Nephron progenitor cell (in vitro differentiated cells): ENCODE measurements at regions not wholly inside any gene's neighbourhood (a gene's known extent, or its start where the extent isn't known, plus 50 kb on each side); places are given as distances from the start of the nearest gene placed in this dataset.

Source experiments
- DNase-seq: peaks from one replicate; pipeline ENCODE4 v3.0.0; 2021
- H3K27ac Mint-ChIP-seq: 2 replicates; pipeline ENCODE4 v1.8.0; 2021; ENCODE audit warnings: mild to moderate bottlenecking, moderate library complexity, mixed read lengths
- H3K27me3 Mint-ChIP-seq: 2 replicates; pipeline ENCODE4 v1.8.0; 2021; ENCODE audit warnings: mild to moderate bottlenecking, low read depth, mixed read lengths; ENCODE audit not compliant: poor library complexity
- H3K36me3 Mint-ChIP-seq: 2 replicates; pipeline ENCODE4 v1.8.0; 2021; ENCODE audit warnings: low read depth, mixed read lengths
- H3K4me1 Mint-ChIP-seq: 2 replicates; pipeline ENCODE4 v1.8.0; 2021; ENCODE audit warnings: mixed read lengths
- H3K4me3 Mint-ChIP-seq: 2 replicates; pipeline ENCODE4 v1.8.0; 2021; ENCODE audit warnings: mild to moderate bottlenecking, moderate library complexity, mixed read lengths
- H3K9me3 Mint-ChIP-seq: 2 replicates; pipeline ENCODE4 v1.8.0; 2021; ENCODE audit warnings: mild to moderate bottlenecking, moderate library complexity, mixed read lengths
- TF ChIP-seq, protein P1 (sequence below): fragments of 200-600 bp; sonication (generic); IDR thresholded peaks from 2 replicates; pipeline ENCODE4 v1.5.0; 2021; ENCODE audit warnings: antibody characterized with exemption

DNA sequence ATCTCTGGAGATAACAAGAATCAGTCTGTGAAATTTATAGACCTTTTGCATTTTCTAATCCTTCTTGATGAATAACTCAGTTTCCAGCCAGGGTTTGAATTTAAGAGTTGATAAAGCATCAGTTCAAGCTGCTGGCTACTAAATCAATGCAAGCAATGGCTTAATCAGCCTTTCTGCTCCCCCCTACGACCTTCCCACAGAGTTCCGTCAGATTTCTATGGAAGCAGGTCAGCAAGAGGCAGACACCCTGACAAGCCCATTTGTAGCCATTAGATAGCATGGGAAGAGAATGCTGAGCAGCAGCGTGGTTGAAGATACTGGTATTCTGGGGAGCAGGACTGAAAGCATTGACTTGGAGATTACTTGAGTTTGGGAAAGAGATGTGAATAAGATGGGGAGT, 868.1 kb downstream of the KCNJ2 start:
- TF ChIP-seq, protein P1, sequence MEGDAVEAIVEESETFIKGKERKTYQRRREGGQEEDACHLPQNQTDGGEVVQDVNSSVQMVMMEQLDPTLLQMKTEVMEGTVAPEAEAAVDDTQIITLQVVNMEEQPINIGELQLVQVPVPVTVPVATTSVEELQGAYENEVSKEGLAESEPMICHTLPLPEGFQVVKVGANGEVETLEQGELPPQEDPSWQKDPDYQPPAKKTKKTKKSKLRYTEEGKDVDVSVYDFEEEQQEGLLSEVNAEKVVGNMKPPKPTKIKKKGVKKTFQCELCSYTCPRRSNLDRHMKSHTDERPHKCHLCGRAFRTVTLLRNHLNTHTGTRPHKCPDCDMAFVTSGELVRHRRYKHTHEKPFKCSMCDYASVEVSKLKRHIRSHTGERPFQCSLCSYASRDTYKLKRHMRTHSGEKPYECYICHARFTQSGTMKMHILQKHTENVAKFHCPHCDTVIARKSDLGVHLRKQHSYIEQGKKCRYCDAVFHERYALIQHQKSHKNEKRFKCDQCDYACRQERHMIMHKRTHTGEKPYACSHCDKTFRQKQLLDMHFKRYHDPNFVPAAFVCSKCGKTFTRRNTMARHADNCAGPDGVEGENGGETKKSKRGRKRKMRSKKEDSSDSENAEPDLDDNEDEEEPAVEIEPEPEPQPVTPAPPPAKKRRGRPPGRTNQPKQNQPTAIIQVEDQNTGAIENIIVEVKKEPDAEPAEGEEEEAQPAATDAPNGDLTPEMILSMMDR = no peak
- H3K4me3 Mint-ChIP-seq = no peak overlapping the region
- peaks cover 18% of the 10 kb centered on the region for H3K4me1 Mint-ChIP-seq
- DNase-seq = no peak
- H3K36me3 Mint-ChIP-seq = no peaks in the 10 kb centered on the region
- no peak overlapping the region for H3K27ac Mint-ChIP-seq
- no peaks in the 10 kb centered on the region for H3K9me3 Mint-ChIP-seq
- peaks cover 6% of the 10 kb centered on the region for H3K27me3 Mint-ChIP-seq

GRCh38 chr17:71039391-71039790, 870.1 kb downstream of the KCNJ2 start:
- H3K27ac Mint-ChIP-seq = no peak overlapping the region
- TF ChIP-seq, protein P1 = no peak
- H3K9me3 Mint-ChIP-seq = no peaks in the 10 kb centered on the region
- no peak overlapping the region for H3K4me3 Mint-ChIP-seq
- no peak for DNase-seq
- H3K4me1 Mint-ChIP-seq = no peaks in the 10 kb centered on the region
- H3K27me3 Mint-ChIP-seq = peaks cover 6% of the 10 kb centered on the region
- no peaks in the 10 kb centered on the region for H3K36me3 Mint-ChIP-seq

DNA sequence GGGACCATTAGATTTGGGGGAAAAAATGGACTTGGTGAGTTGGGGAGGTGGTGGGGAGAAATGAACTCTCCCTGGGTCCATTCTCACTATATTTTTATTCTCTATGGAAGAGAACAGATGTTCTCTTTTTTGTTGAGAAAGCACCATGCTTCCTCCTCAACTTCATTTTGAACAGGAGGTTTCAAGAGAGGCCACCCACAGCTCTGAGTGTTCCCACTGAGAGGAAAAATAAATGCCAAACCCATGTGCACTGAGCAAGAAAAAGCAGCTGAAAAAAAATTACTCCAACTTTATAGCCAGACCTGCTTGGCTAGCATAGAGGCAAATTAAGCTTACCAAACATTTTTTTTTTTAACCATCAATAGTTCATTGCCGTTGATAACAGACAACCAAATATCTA, 883.6 kb downstream of the KCNJ2 start:
- TF ChIP-seq, protein P1 = no peak
- Mint-ChIP-seq H3K4me1 (peaks cover 22% of the 10 kb centered on the region), H3K27me3 (peaks cover 7% of the 10 kb centered on the region), H3K9me3 (peaks cover 26% of the 10 kb centered on the region), H3K36me3 (peaks cover 8% of the 10 kb centered on the region), H3K27ac (no peak overlapping the region), H3K4me3 (no peak overlapping the region)
- no peak for DNase-seq

DNA sequence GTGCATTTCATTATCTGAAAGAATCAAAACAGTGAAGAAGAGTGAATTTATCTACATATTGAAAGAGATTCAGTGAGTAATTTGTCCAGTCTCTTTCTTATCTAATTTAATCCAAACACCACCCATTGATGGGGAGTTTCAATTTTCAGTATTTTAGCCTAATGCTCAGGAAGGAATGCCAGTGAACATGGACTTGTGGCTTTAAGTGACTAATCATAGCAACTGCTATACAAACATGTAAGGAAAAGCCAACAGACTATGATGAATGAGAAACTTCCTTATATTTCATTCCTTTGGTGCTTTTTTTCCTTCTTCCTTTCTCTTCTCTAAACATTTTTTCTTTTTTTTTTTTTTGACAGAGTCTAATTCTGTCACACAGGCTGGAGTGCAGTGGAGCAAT, 885.8 kb downstream of the KCNJ2 start:
- TF ChIP-seq, protein P1 = no peak
- no peak overlapping the region for H3K4me3 Mint-ChIP-seq
- H3K36me3 Mint-ChIP-seq = peaks cover 17% of the 10 kb centered on the region
- H3K4me1 Mint-ChIP-seq = peaks cover 22% of the 10 kb centered on the region
- peaks cover 5% of the 10 kb centered on the region for H3K27me3 Mint-ChIP-seq
- no peak for DNase-seq
- no peak overlapping the region for H3K27ac Mint-ChIP-seq
- peaks cover 34% of the 10 kb centered on the region for H3K9me3 Mint-ChIP-seq

DNA sequence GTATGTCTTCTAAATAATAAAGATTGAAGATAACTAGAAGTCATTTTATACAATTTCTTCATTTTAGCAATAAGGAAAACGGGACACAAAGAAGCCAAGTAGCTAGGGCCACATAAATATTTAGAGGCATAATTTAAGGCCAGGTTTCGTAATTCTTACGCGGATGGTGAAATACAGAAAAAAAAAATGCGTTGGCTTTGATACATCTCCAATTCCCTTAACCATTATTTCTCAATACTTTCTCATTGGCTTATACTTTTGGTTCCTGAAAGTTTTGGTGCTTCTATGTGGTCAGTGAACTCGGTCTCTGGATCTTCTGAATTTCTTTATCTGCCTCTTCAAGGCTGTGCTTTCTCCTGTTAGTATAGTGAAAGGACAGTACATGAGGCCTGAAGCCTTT, 888.1 kb downstream of the KCNJ2 start:
- DNase-seq = no peak
- Mint-ChIP-seq H3K36me3 (peaks cover 27% of the 10 kb centered on the region), H3K27me3 (peaks cover 5% of the 10 kb centered on the region), H3K4me1 (peaks cover 20% of the 10 kb centered on the region), H3K9me3 (peaks cover 52% of the 10 kb centered on the region), H3K4me3 (no peak overlapping the region), H3K27ac (no peak overlapping the region)
- TF ChIP-seq, protein P1 = no peak

DNA sequence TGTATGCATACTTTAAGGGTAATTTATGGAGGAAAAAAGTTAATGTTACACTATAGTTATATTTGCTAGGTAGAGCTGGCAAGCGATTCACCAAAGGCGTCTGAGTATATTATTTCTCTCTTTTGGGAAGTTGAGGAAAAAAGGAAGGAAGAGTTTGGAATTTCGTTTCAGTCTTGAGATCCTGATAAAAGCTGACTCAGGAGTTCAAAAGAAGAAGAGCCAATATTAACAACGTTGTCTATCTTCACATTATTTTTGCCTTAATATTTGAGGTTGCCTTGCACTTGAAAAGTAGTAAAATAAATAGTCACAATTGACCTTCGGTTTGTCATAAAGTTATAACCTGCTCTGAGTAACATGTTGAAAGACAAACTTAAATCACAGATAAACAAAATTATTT, 888.6 kb downstream of the KCNJ2 start:
- Mint-ChIP-seq H3K9me3 (peaks cover 52% of the 10 kb centered on the region), H3K4me3 (no peak overlapping the region), H3K27me3 (peaks cover 5% of the 10 kb centered on the region), H3K4me1 (peaks cover 19% of the 10 kb centered on the region), H3K27ac (no peak overlapping the region), H3K36me3 (peaks cover 27% of the 10 kb centered on the region)
- TF ChIP-seq, protein P1 = no peak
- DNase-seq = no peak
